SK-N-MC (cell line): ENCODE measurements at regions not wholly inside any gene's neighbourhood (a gene's known extent, or its start where the extent isn't known, plus 50 kb on each side); places are given as distances from the start of the nearest gene placed in this dataset.

Experiments
- EZH2 ChIP-seq: fragments of 200-600 bp; sonication (generic); IDR thresholded peaks from one replicate; pipeline ENCODE4 v1.6.1; 2017; ENCODE audit warnings: antibody characterized with exemption
- FOXP2 ChIP-seq: optimal IDR thresholded peaks from 2 replicates; pipeline ENCODE3; 2011; ENCODE audit warnings: mild to moderate bottlenecking, moderate library complexity; ENCODE audit not compliant: insufficient read depth; ENCODE audit errors: extremely low read length, control extremely low read depth
- POLR2AphosphoS5 ChIP-seq: IDR thresholded peaks from 2 replicates; pipeline ENCODE4 v1.6.1; 2012; ENCODE audit warnings: mild to moderate bottlenecking, low read depth, low read length, borderline replicate concordance

DNA sequence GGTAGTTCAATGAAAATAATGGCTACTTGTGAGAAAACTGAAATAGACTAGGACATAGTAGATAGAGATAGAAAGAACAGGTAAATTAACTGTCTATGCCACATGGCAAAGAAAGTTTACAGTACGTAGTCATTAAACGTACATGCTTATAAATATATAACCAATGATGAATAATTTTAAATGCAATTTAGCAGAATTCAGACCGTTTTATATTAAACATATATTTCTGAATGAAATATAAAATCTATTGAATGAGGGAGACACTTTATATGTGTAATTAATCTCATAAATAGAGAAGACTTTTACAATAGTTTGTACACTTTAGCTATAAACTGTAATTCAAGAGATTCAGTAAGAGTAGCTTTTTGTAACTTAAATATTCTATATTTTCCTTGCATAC, 124.4 kb upstream of the VPREB1 start:
- TF ChIP-seq POLR2AphosphoS5 (no peak), EZH2 (no peak), FOXP2 (no peak)
